IMR-90 (cell line): ENCODE measurements at regions not wholly inside any gene's neighbourhood (a gene's known extent, or its start where the extent isn't known, plus 50 kb on each side); places are given as distances from the start of the nearest gene placed in this dataset.

Experiments used
- ATAC-seq: fragments of 200-7000 bp; cut with Tn5 transposase; 2 replicates; pipeline ENCODE4 v1.9.1; 2020; ENCODE audit warnings: low read depth, mild to moderate bottlenecking, moderate library complexity
- BruUV-seq: library from RNA; stranded (reverse); fragments of 400-500 nt; replicated peaks from 2 replicates; lab custom pipeline; 2021; lab: Mats Ljungman, UMichigan
- CTCF ChIA-PET: fragments of 300-600 bp; formaldehyde crosslinking; extraction: SDS; loops from one replicate; lab custom pipeline; 2021; ENCODE audit warnings: antibody characterized with exemption; lab: Yijun Ruan, JAX
- POLR2A ChIA-PET: fragments of 300-600 bp; sonication (Branson Sonifier 250); formaldehyde crosslinking; loops from one replicate; lab custom pipeline; 2022; ENCODE audit warnings: antibody characterized with exemption; ENCODE audit not compliant: unreplicated experiment; lab: Charles Lee
- DNase-seq: peaks from one replicate; pipeline ENCODE4 v3.0.0; 2013
- H2AFZ ChIP-seq: replicated peaks from 2 replicates; pipeline ENCODE3; 2013; ENCODE audit warnings: low read length, mild to moderate bottlenecking; ENCODE audit not compliant: poor library complexity
- H2AK5ac ChIP-seq: 2 replicates; pipeline ENCODE4 v1.6.1; 2013; ENCODE audit warnings: low read depth, low read length, inconsistent platforms
- H2AK9ac ChIP-seq: replicated peaks from 2 replicates; pipeline ENCODE3; 2013; ENCODE audit warnings: mild to moderate bottlenecking, low read depth, low read length, moderate library complexity; ENCODE audit not compliant: poor library complexity
- H2BK120ac ChIP-seq: 2 replicates; pipeline ENCODE4 v1.6.1; 2013; ENCODE audit warnings: low read depth, low read length, inconsistent platforms
- H2BK15ac ChIP-seq: 3 replicates; pipeline ENCODE4 v1.6.1; 2013; ENCODE audit warnings: low read depth, low read length, inconsistent platforms
- H2BK20ac ChIP-seq: 2 replicates; pipeline ENCODE4 v1.6.1; 2013; ENCODE audit warnings: low read depth, mild to moderate bottlenecking, inconsistent platforms, low read length, moderate library complexity
- H2BK5ac ChIP-seq: 2 replicates; pipeline ENCODE4 v1.6.1; 2013; ENCODE audit warnings: mild to moderate bottlenecking, low read depth, low read length, inconsistent platforms; ENCODE audit not compliant: poor library complexity, severe bottlenecking
- H3K14ac ChIP-seq: replicated peaks from 2 replicates; pipeline ENCODE4 v1.6.1; 2013; ENCODE audit warnings: low read depth, low read length, inconsistent platforms
- H3K18ac ChIP-seq: 2 replicates; pipeline ENCODE4 v1.6.1; 2013; ENCODE audit warnings: low read depth, low read length, control low read depth
- H3K23ac ChIP-seq: 2 replicates; pipeline ENCODE4 v1.6.1; 2013; ENCODE audit warnings: low read depth, low read length, inconsistent platforms
- H3K27ac ChIP-seq: 2 replicates; pipeline ENCODE4 v1.5.1; 2013; ENCODE audit warnings: mild to moderate bottlenecking, control low read depth, low read length; ENCODE audit not compliant: insufficient read depth
- H3K27me3 ChIP-seq: 2 replicates; pipeline ENCODE4 v1.6.1; 2013; ENCODE audit warnings: low read length; ENCODE audit not compliant: control insufficient read depth, insufficient read depth
- H3K36me3 ChIP-seq: 2 replicates; pipeline ENCODE4 v1.6.1; 2013; ENCODE audit warnings: low read length, mixed read lengths; ENCODE audit not compliant: control insufficient read depth, insufficient read depth
- H3K4ac ChIP-seq: 2 replicates; pipeline ENCODE4 v1.6.1; 2013; ENCODE audit warnings: low read depth, low read length, inconsistent platforms
- H3K4me1 ChIP-seq: 2 replicates; pipeline ENCODE4 v1.6.1; 2013; ENCODE audit warnings: low read length, mixed read lengths; ENCODE audit not compliant: control insufficient read depth, insufficient read depth
- H3K4me2 ChIP-seq: 2 replicates; pipeline ENCODE4 v1.6.1; 2013; ENCODE audit warnings: low read depth, mild to moderate bottlenecking, control low read depth, low read length, moderate library complexity
- H3K4me3 ChIP-seq: 2 replicates; pipeline ENCODE4 v1.5.1; 2013; ENCODE audit warnings: low read depth, mild to moderate bottlenecking, control low read depth, low read length, moderate library complexity; ENCODE audit not compliant: insufficient read depth
- H3K56ac ChIP-seq: 2 replicates; pipeline ENCODE4 v1.6.1; 2013; ENCODE audit warnings: low read length, inconsistent platforms; ENCODE audit not compliant: insufficient read depth; ENCODE audit errors: extremely low read depth
- H3K79me1 ChIP-seq, 2 experiments: 2 replicates each; pipeline ENCODE4 v1.6.1; 2013; ENCODE audit warnings: low read length in 2 of 2, inconsistent platforms in 1 of 2, low read depth in 1 of 2
- H3K9ac ChIP-seq: 2 replicates; pipeline ENCODE4 v1.6.1; 2013; ENCODE audit warnings: low read depth, low read length, control low read depth
- H3K9me1 ChIP-seq: 2 replicates; pipeline ENCODE4 v1.6.1; 2013; ENCODE audit warnings: low read length, inconsistent platforms; ENCODE audit not compliant: insufficient read depth
- H3K9me3 ChIP-seq: 2 replicates; pipeline ENCODE4 v1.6.1; 2013; ENCODE audit warnings: low read length; ENCODE audit not compliant: control insufficient read depth, insufficient read depth
- H4K20me1 ChIP-seq: 2 replicates; pipeline ENCODE4 v1.6.1; 2013; ENCODE audit warnings: low read length, inconsistent platforms; ENCODE audit not compliant: insufficient read depth
- H4K5ac ChIP-seq: 2 replicates; pipeline ENCODE4 v1.6.1; 2013; ENCODE audit warnings: mild to moderate bottlenecking, low read depth, low read length, control low read depth
- H4K8ac ChIP-seq, 2 experiments: 2 replicates each; pipeline ENCODE4 v1.6.1; 2013; ENCODE audit warnings: low read depth in 2 of 2, low read length in 2 of 2, control low read depth in 1 of 2, inconsistent platforms in 1 of 2
- H4K91ac ChIP-seq: 2 replicates; pipeline ENCODE4 v1.6.1; 2013; ENCODE audit warnings: low read depth, low read length, inconsistent platforms; ENCODE audit not compliant: insufficient read depth
- MAFK ChIP-seq: IDR thresholded peaks from 2 replicates; pipeline ENCODE4 v1.6.1; 2012; ENCODE audit warnings: low read depth, low read length, improper control_type of control experiment
- POLR2A ChIP-seq: IDR thresholded peaks from 2 replicates; pipeline ENCODE4 v1.6.1; 2012; ENCODE audit warnings: mild to moderate bottlenecking, low read depth, low read length
- RCOR1 ChIP-seq: IDR thresholded peaks from 2 replicates; pipeline ENCODE4 v1.6.1; 2012; ENCODE audit warnings: mild to moderate bottlenecking, low read length, improper control_type of control experiment; ENCODE audit not compliant: insufficient replicate concordance
- SMC3 ChIP-seq: fragments of 150-350 bp; IDR thresholded peaks from 2 replicates; pipeline ENCODE4 v1.6.1; 2016; ENCODE audit warnings: low read depth, mild to moderate bottlenecking, antibody characterized with exemption, low read length, moderate library complexity
- WGBS, 2 experiments: methylation state at CpG; one replicate each; pipeline versions ENCODE4 v1.1.5 to v1.1.7; 2013; ENCODE audit warnings: missing lambda C conversion rate in 2 of 2; ENCODE audit not compliant: insufficient read length in 1 of 2; ENCODE audit errors: extremely low coverage in 2 of 2; 5-methylcytosine and 5-hydroxymethylcytosine counted together
- dilution Hi-C: fragments of 300-500 bp; cut with HindIII; formaldehyde crosslinking; loops from one replicate; pipeline ENCODE4 v1.14.3; 2018; ENCODE audit warnings: low sequenced_read_pairs; ENCODE audit not compliant: unreplicated experiment
- in situ Hi-C: fragments of 300-500 bp; cut with MboI; formaldehyde crosslinking; loops from 3 replicates; pipeline ENCODE4 v1.14.3; 2019; ENCODE audit warnings: low sequenced_read_pairs, inconsistent platforms, mixed read lengths
- intact Hi-C: fragments of 100-400 bp; cut with micrococcal nuclease; formaldehyde crosslinking; loops from 2 replicates; pipeline ENCODE4 v1.10.0; 2022
- TF ChIP-seq, protein P1 (sequence below): conservative IDR thresholded peaks from 2 replicates; pipeline ENCODE4 v1.5.1; 2012; ENCODE audit warnings: mild to moderate bottlenecking, low read depth, low read length, improper control_type of control experiment

DNA sequence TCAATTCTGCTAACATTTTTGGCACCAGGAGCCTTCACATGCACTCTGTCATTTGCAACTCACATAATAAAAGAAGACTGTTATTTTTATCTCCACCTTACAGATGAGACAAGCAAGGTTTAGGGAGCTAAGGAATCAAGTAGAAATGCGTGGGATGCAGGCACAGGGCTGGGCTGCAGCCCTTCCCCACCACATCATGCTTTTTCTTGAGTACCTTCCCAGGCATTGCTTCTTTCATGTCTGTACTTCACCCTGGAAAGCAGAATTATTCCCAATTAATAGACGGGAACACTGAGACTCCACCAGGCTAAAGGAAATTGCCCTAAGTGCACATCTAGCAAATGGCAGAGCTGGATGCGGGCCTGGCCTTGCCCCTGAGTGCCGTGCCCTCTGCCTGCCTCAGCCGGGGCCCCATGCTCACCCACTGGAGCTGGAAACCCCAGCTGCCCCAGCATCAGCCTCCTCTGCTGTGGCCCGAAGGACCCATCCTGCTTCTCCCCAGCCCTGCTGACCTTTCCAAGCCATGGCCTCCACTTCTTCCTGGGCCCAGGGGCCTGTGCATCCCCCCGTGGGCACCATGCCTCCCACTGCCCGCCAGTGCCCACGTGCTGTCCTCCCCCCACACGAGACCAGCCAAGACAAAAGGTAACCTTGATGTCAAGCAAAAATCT is 257.5 kb downstream of the TOMM20 start:
- H3K9me1 ChIP-seq = peaks cover 16% of the 10 kb centered on the region
- intact Hi-C loops = no loop called here
- peak overlapping the region; percentile 34 for H2AFZ ChIP-seq
- H3K36me3 ChIP-seq = no peaks in the 10 kb centered on the region
- no peak overlapping the region for H2BK120ac ChIP-seq
- no peak overlapping the region; a peak in 1 of 4 replicates for H4K8ac ChIP-seq
- no TSS peak for BruUV-seq
- H3K9me3 ChIP-seq = no peaks in the 10 kb centered on the region
- 95% methylated on average over 3 of the region's 10 CpGs; no CpG with 5 or more reads in 1 of the 2 experiments for WGBS, 2 experiments
- no peak overlapping the region for H2BK20ac ChIP-seq
- no peak overlapping the region for H3K9ac ChIP-seq
- peak overlapping the region; percentile 20 for H2AK9ac ChIP-seq
- peak overlapping the region; percentile 35 for H2AK5ac ChIP-seq
- no peak overlapping the region for H3K4me2 ChIP-seq
- no peak overlapping the region for H3K14ac ChIP-seq
- H3K4ac ChIP-seq = peak overlapping the region; percentile 42
- H3K4me1 ChIP-seq = peaks cover 6% of the 10 kb centered on the region
- no peak overlapping the region for H4K5ac ChIP-seq
- ChIA-PET POLR2A (no interaction called here), CTCF (interaction anchor here (0.6 kb wide), 1 partner anchor 22 kb away, joined by 3 read pairs; no protein-coding TSS in a partner anchor)
- H3K27ac ChIP-seq = no peak overlapping the region
- H4K91ac ChIP-seq = no peak overlapping the region
- no peaks in the 10 kb centered on the region for H4K20me1 ChIP-seq
- H3K23ac ChIP-seq = no peak overlapping the region
- 0 out of 3 replicates have a peak overlapping the region, but pooled peaks have one; percentile 70 for H2BK15ac ChIP-seq
- H3K4me3 ChIP-seq = no peak overlapping the region
- dilution Hi-C loops = no loop called here
- ATAC-seq = no peak
- TF ChIP-seq, protein P1, sequence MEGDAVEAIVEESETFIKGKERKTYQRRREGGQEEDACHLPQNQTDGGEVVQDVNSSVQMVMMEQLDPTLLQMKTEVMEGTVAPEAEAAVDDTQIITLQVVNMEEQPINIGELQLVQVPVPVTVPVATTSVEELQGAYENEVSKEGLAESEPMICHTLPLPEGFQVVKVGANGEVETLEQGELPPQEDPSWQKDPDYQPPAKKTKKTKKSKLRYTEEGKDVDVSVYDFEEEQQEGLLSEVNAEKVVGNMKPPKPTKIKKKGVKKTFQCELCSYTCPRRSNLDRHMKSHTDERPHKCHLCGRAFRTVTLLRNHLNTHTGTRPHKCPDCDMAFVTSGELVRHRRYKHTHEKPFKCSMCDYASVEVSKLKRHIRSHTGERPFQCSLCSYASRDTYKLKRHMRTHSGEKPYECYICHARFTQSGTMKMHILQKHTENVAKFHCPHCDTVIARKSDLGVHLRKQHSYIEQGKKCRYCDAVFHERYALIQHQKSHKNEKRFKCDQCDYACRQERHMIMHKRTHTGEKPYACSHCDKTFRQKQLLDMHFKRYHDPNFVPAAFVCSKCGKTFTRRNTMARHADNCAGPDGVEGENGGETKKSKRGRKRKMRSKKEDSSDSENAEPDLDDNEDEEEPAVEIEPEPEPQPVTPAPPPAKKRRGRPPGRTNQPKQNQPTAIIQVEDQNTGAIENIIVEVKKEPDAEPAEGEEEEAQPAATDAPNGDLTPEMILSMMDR = no peak
- TF ChIP-seq RCOR1 (no peak), POLR2A (no peak), MAFK (no peak), SMC3 (no peak)
- no peak overlapping the region for H2BK5ac ChIP-seq
- DNase-seq = no peak
- no peak overlapping the region; the same call in 1 of the 2 replicates for H3K18ac ChIP-seq
- H3K27me3 ChIP-seq = no peaks in the 10 kb centered on the region
- in situ Hi-C loops = loop anchor here (25.0 kb wide), 3 partner anchors 216 to 384 kb away; partner anchors contain the start of genes IRF2BP2 and TARBP1
- H3K56ac ChIP-seq = no peak overlapping the region
- no peaks in the 10 kb centered on the region for H3K79me1 ChIP-seq
